LNCAP (cell line): ENCODE measurements at regions not wholly inside any gene's neighbourhood (a gene's known extent, or its start where the extent isn't known, plus 50 kb on each side); places are given as distances from the start of the nearest gene placed in this dataset.

Experiments
- TF ChIP-seq, protein P1 (sequence below): fragments of 450-650 bp; IDR thresholded peaks from 2 replicates; pipeline ENCODE4 v1.5.1; 2017; ENCODE audit warnings: mild to moderate bottlenecking

DNA sequence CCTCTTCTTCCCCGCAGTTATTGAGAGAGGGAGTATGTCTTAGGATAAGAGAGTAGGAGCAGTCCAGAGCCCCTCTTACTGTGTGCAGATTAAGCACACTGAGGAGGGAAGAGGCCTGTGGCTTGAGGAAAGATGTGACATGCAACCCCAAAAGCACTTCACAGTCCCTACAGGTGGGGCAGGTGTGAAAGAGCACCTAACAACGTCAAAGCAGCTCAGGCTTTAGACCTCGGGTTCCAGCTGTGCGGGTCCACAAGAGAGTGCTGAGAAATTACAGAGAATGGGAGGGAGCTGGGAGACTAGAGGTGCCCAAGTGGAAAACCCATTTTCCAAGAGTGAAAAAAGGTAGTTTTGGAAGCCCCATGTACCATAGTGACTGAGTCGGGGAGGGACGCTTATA, 127.6 kb downstream of the SLC25A47 start:
- TF ChIP-seq, protein P1, sequence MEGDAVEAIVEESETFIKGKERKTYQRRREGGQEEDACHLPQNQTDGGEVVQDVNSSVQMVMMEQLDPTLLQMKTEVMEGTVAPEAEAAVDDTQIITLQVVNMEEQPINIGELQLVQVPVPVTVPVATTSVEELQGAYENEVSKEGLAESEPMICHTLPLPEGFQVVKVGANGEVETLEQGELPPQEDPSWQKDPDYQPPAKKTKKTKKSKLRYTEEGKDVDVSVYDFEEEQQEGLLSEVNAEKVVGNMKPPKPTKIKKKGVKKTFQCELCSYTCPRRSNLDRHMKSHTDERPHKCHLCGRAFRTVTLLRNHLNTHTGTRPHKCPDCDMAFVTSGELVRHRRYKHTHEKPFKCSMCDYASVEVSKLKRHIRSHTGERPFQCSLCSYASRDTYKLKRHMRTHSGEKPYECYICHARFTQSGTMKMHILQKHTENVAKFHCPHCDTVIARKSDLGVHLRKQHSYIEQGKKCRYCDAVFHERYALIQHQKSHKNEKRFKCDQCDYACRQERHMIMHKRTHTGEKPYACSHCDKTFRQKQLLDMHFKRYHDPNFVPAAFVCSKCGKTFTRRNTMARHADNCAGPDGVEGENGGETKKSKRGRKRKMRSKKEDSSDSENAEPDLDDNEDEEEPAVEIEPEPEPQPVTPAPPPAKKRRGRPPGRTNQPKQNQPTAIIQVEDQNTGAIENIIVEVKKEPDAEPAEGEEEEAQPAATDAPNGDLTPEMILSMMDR: no peak

DNA sequence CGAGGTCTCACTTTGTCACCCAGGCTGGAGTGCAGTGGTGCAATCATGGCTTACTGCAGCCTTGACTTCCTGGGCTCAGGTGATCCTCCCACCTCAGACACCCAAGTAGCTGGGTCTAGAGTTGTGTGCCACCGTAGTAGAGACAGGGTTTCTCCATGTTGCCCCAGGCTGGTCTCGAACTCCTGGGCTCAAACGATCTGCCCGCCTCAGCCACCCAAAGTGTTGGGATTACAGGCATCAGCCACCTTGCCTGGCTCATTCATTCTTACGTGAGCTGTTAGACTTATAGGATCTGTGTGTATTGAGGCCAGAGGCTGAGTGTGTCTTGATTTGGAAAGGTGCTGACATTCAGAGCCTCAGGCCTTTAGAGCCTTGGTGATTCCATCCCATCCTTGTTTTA, 128.1 kb downstream of the SLC25A47 start:
- TF ChIP-seq, protein P1: no peak

DNA sequence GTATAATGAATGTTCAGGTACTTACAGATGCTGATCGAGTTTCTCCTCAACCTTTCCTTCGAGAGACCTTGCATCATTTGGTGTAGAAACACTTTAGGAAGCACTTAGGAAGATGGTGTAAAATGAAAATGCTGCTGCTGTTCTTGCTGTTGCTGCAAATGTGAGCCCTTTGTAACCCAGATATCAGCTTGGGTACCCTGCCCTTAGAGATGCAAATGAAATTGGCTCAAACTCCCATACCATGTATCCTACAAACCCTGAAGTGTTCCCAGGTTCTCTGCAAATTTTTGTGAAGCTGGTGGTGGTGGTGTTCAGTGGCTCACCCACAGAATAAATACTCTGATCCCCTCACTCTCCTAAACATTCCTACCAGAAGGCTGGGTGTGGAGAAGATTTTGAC, 130.8 kb downstream of the SLC25A47 start:
- TF ChIP-seq, protein P1: no peak

DNA sequence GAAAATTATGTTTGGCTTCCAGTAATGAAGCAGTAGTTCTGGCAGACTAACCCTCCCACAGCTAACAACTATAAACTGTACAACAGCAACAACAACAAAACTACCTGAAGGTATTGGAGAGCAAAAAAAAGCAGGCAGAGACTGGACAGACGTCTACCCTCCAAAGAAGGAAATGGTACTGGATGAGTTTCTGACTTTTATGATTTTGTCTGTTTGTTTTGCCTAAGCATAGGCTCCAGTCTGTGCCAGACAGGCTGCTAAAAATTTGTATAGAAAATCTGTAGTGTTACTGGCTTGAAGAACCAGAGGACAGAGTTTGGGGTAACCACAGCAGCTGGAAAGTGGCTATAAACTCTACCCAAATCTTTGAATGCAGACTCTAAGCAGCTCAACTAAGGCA, 131.3 kb downstream of the SLC25A47 start:
- TF ChIP-seq, protein P1: no peak

DNA sequence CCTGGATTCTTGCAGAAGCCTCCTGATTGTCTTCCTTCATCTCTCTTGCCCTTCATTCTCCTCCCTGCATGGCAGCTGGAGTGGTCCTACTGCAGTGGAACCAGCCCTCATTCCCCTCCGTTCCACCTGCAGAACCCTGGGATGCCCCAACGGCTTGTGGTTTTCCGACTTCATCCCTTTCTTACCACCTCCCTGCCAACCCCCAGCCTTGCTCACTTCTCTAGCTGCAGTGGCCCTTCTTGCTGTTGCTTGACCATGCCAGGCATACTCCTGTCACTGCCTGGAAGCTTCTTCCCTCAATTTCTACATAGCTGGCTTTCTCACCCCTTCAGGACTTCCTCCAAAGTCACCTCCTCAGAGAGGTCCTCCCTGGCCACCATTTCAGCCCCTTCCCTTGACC, 123.3 kb downstream of the BEGAIN start:
- TF ChIP-seq, protein P1: no peak

DNA sequence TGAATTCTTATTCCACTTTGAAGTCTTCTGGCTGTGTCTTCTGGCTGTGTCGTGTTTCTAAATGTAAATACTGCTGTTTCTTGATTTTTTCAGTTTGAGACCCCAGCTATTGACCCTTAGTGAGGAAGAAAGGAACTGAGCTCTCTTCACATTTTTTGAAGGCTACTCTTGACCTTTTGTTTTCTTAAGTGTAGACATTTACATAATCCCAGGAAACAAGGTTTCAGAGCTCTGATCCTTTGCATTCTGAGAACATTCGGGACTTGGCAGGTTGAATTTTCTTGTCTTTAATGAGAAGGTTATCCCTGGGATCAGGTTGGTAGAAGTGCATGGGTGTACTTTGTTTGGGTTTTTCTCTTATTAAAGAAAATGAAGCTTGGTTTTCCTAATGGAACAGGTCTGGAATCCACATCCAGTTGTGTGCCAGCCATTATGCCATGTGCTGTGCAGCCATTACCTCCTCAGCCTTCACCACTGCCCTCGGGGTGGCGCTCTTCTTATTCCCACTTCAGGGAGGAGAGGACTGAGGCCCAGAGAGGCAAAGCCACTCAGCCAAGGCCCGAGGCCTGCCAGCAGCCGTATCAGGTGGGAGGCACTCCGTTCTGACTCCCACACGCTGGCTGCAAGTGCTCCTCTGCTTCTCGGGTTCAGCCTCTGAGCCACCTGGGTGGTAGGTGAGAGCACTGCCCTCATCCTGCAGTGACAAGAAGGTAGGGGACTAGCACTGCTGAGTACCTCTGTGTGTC, 120.9 kb downstream of the BEGAIN start:
- TF ChIP-seq, protein P1: no peak

DNA sequence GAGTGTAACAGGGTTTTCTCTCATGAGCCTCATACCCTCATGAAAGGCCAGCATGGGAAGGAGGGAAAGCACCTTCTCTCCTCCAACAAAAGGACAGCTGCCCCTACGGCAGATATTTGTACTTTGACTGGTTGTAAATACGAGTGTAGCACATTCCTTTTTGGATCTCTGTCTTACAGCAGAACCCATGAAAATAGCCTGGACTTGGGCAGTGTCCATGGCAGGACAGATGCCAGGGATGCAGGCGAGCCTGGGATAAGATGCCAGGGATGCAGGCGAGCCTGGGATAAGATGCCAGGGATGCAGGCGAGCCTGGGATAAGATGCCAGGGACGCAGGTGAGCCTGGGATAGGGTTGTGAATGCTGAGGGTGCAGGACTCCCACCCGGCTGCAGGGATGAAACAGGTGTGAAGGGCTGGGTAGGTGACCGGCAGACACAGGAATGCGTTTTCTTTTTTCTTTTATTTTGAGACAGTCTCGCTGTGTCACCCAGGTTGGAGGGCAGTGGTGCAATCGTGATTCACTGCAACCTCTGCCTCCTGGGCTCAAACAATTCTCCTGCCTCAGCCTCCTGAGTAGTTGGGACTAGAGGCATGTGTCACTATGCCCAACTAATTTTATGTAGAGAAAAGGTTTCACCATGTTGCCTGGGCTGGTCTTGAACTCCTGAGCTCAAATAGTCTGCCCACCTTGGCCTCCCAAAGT, 120.0 kb downstream of the BEGAIN start:
- TF ChIP-seq, protein P1: no peak
